Endothelial cell of umbilical vein (primary cell): ENCODE measurements at regions not wholly inside any gene's neighbourhood (a gene's known extent, or its start where the extent isn't known, plus 50 kb on each side); places are given as distances from the start of the nearest gene placed in this dataset.

Experiments
- BruUV-seq: library from RNA; stranded (reverse); fragments of 400-500 nt; replicated peaks from 2 replicates; lab custom pipeline; 2021; lab: Mats Ljungman, UMichigan
- CTCF ChIA-PET: fragments of 300-600, 350-600 bp; sonication (Branson Sonifier 250); formaldehyde crosslinking; loops from one replicate; lab custom pipeline; 2021; ENCODE audit warnings: antibody characterized with exemption, inconsistent platforms; lab: Charles Lee
- POLR2A ChIA-PET: fragments of 300-600, 350-600 bp; sonication (Branson Sonifier 250); formaldehyde crosslinking; loops from one replicate; lab custom pipeline; 2021; ENCODE audit warnings: antibody characterized with exemption, inconsistent platforms; lab: Charles Lee
- DNase-seq: peaks from one replicate; pipeline ENCODE4 v3.0.0-alpha.2; 2011; ENCODE audit warnings: low read depth, low spot score
- FAIRE-seq: peaks from 2 replicates; lab custom pipeline; 2011; peaks lifted over from hg19 to GRCh38; lab: Jason Lieb, UNC
- H2AFZ ChIP-seq: 2 replicates; pipeline ENCODE4 v1.6.0; 2012; ENCODE audit warnings: low read depth, low read length, control low read depth, inconsistent platforms
- H3K27ac ChIP-seq: 2 replicates; pipeline ENCODE4 v1.5.1; 2011; ENCODE audit warnings: low read depth, mild to moderate bottlenecking, control low read depth, low read length, moderate library complexity; ENCODE audit not compliant: insufficient read depth
- H3K27me3 ChIP-seq, 2 experiments: 2 replicates each; pipeline versions ENCODE4 v1.6.0 to v1.6.1; 2011; ENCODE audit warnings: low read length in 2 of 2, mixed read lengths in 1 of 2; ENCODE audit not compliant: control insufficient read depth in 2 of 2, insufficient read depth in 2 of 2
- H3K36me3 ChIP-seq, 2 experiments: 2 replicates in 1 of 2; 3 replicates in 1 of 2; pipeline ENCODE4 v1.5.1; 2011; ENCODE audit warnings: low read length in 2 of 2, mild to moderate bottlenecking in 1 of 2, moderate library complexity in 1 of 2; ENCODE audit not compliant: control insufficient read depth in 2 of 2, insufficient read depth in 2 of 2; ENCODE audit errors: extremely low read depth in 1 of 2
- H3K4me1 ChIP-seq: 3 replicates; pipeline ENCODE4 v1.5.1; 2011; ENCODE audit warnings: mild to moderate bottlenecking, low read length; ENCODE audit not compliant: control insufficient read depth, insufficient read depth; ENCODE audit errors: extremely low read depth
- H3K4me2 ChIP-seq: 2 replicates; pipeline ENCODE4 v1.6.1; 2011; ENCODE audit warnings: low read length, control low read depth, mixed read lengths; ENCODE audit not compliant: insufficient read depth
- H3K4me3 ChIP-seq, 3 experiments: fragments of 200-600 bp in 1 of 3; sonication (generic), shearing (Covaris generic) in 1 of 3; replicated peaks in 1 of 3; 2 replicates each; pipeline ENCODE4 v1.5.1; 2011 to 2016; ENCODE audit warnings: control low read depth in 3 of 3, low read length in 3 of 3, mild to moderate bottlenecking in 2 of 3, inconsistent platforms in 1 of 3, low read depth in 1 of 3, moderate library complexity in 1 of 3; ENCODE audit not compliant: insufficient read depth in 1 of 3
- H3K79me2 ChIP-seq: 2 replicates; pipeline ENCODE4 v1.6.0; 2012; ENCODE audit warnings: low read length, inconsistent platforms; ENCODE audit not compliant: control insufficient read depth, insufficient read depth
- H3K9ac ChIP-seq: replicated peaks from 2 replicates; pipeline ENCODE3; 2011; ENCODE audit warnings: low read length, control low read depth; ENCODE audit not compliant: insufficient read depth; ENCODE audit errors: extremely low read depth
- H3K9me1 ChIP-seq: replicated peaks from 3 replicates; pipeline ENCODE4 v1.6.0; 2011; ENCODE audit warnings: mild to moderate bottlenecking, low read length; ENCODE audit not compliant: control insufficient read depth, insufficient read depth; ENCODE audit errors: extremely low read depth
- H3K9me3 ChIP-seq: replicated peaks from 2 replicates; pipeline ENCODE4 v1.5.1; 2012; ENCODE audit warnings: low read length, inconsistent platforms; ENCODE audit not compliant: control insufficient read depth, insufficient read depth
- H4K20me1 ChIP-seq: replicated peaks from 2 replicates; pipeline ENCODE3; 2011; ENCODE audit warnings: mild to moderate bottlenecking, low read length; ENCODE audit not compliant: control insufficient read depth, insufficient read depth; ENCODE audit errors: extremely low read depth
- CTCF ChIP-seq, 2 donors: IDR thresholded peaks; 1 replicate in 1 of 2; 2 replicates in 1 of 2; pipeline ENCODE4 v1.5.1; 2011; ENCODE audit warnings: low read length in 2 of 2, mild to moderate bottlenecking in 2 of 2, moderate library complexity in 2 of 2, control low read depth in 1 of 2, inconsistent platforms in 1 of 2, low read depth in 1 of 2; ENCODE audit not compliant: insufficient read depth in 1 of 2; ENCODE audit errors: extremely low read depth in 1 of 2
- EZH2 ChIP-seq: IDR thresholded peaks from 2 replicates; pipeline ENCODE4 v1.6.1; 2012; ENCODE audit warnings: borderline replicate concordance, low read depth, mild to moderate bottlenecking, moderate library complexity, low read length, inconsistent platforms; ENCODE audit not compliant: severe bottlenecking
- FOS ChIP-seq: IDR thresholded peaks from 2 replicates; pipeline ENCODE4 v1.6.1; 2011; ENCODE audit warnings: mild to moderate bottlenecking, low read length, moderate library complexity, borderline replicate concordance; ENCODE audit not compliant: insufficient read depth
- MYC ChIP-seq: IDR thresholded peaks from one replicate; pipeline ENCODE4 v1.6.1; 2011; ENCODE audit warnings: mild to moderate bottlenecking, low read depth, low read length
- POLR2A ChIP-seq: IDR thresholded peaks from 2 replicates; pipeline ENCODE4 v1.6.1; 2012; ENCODE audit warnings: low read depth, mild to moderate bottlenecking, control low read depth, low read length
- POLR2AphosphoS5 ChIP-seq: IDR thresholded peaks from 2 replicates; pipeline ENCODE4 v1.6.1; 2012; ENCODE audit warnings: low read depth, mild to moderate bottlenecking, control low read depth, low read length, moderate library complexity; ENCODE audit not compliant: insufficient read depth
- dilution Hi-C: fragments of 300-500 bp; cut with MboI; formaldehyde crosslinking; loops from one replicate; pipeline ENCODE4 v1.15.0; 2019; ENCODE audit warnings: low sequenced_read_pairs; ENCODE audit not compliant: extremely low pct_ligation_motif_present
- intact Hi-C: fragments of 100-400 bp; cut with micrococcal nuclease; formaldehyde crosslinking; loops from one replicate; pipeline ENCODE4 v1.10.0; 2022

- CTCF ChIA-PET = no interaction called here
- intact Hi-C loops = no loop called here
Measured at GRCh38 chr4:178264001-178264400, 821.8 kb upstream of the AGA start.

More at GRCh38 chr4:178264001-178264400, 821.8 kb upstream of the AGA start:
- H3K4me2 ChIP-seq = no peak overlapping the region
- H3K9me3 ChIP-seq = peaks cover 3% of the 10 kb centered on the region
- H3K4me3 ChIP-seq = no peak overlapping the region
- no peaks in the 10 kb centered on the region for H3K4me1 ChIP-seq
- H3K9me1 ChIP-seq = no peaks in the 10 kb centered on the region
- TF ChIP-seq POLR2A (no peak), POLR2AphosphoS5 (no peak), MYC (no peak), CTCF (IDR thresholded peaks at IDR 0.05; ENCODE audit: extremely low read depth in 1 of 2, insufficient read depth in 1 of 2, low read depth in 1 of 2, low read length in 2 of 2) (no peak), EZH2 (no peak), FOS (no peak)
- DNase-seq (no peak), FAIRE-seq (no peak)
- H3K79me2 ChIP-seq = no peaks in the 10 kb centered on the region
- no peaks in the 10 kb centered on the region for H3K27me3 ChIP-seq
- POLR2A ChIA-PET = no interaction called here
- no peak overlapping the region for H2AFZ ChIP-seq
- dilution Hi-C loops = no loop called here
- no peak overlapping the region for H3K27ac ChIP-seq
- no peaks in the 10 kb centered on the region for H3K36me3 ChIP-seq
- no TSS peak for BruUV-seq
- no peak overlapping the region for H3K9ac ChIP-seq
- no peaks in the 10 kb centered on the region for H4K20me1 ChIP-seq
